Panc1 (cell line): ENCODE measurements at regions not wholly inside any gene's neighbourhood (a gene's known extent, or its start where the extent isn't known, plus 50 kb on each side); places are given as distances from the start of the nearest gene placed in this dataset.

Experiments used
- ATAC-seq: fragments of 200-7000 bp; cut with Tn5 transposase; 2 replicates; pipeline ENCODE4 v1.9.1; 2020; ENCODE audit warnings: mild to moderate bottlenecking, moderate library complexity
- BruUV-seq: library from RNA; stranded (reverse); fragments of 400-500 nt; replicated peaks from 2 replicates; lab custom pipeline; 2021; lab: Mats Ljungman, UMichigan
- CTCF ChIA-PET: fragments of 300-600 bp; sonication (Branson Sonifier 250); formaldehyde crosslinking; loops from one replicate; lab custom pipeline; 2022; ENCODE audit warnings: antibody characterized with exemption; lab: Charles Lee
- POLR2A ChIA-PET: fragments of 300-600 bp; sonication (Branson Sonifier 250); formaldehyde crosslinking; loops from one replicate; lab custom pipeline; 2022; ENCODE audit warnings: antibody characterized with exemption; lab: Charles Lee
- DNase-seq: peaks from one replicate; pipeline ENCODE4 v3.0.0-alpha.2; 2010; ENCODE audit warnings: low read depth, low spot score
- H3K27ac ChIP-seq: 2 replicates; pipeline ENCODE4 v1.5.1; 2011; ENCODE audit warnings: mild to moderate bottlenecking, low read length, inconsistent platforms
- H3K27me3 ChIP-seq: fragments of 200-500 bp; sonication (Bioruptor generic); 2 replicates; pipeline ENCODE4 v1.6.0; 2014; ENCODE audit warnings: low read length, inconsistent platforms; ENCODE audit not compliant: control insufficient read depth, insufficient read depth
- H3K36me3 ChIP-seq: fragments of 200-500 bp; sonication (Bioruptor generic); 2 replicates; pipeline ENCODE4 v1.5.1; 2014; ENCODE audit warnings: inconsistent platforms, mild to moderate bottlenecking, low read length, moderate library complexity; ENCODE audit not compliant: control insufficient read depth, insufficient read depth
- H3K4me1 ChIP-seq: 2 replicates; pipeline ENCODE4 v1.5.1; 2011; ENCODE audit warnings: inconsistent platforms, mild to moderate bottlenecking, low read length, moderate library complexity; ENCODE audit not compliant: control insufficient read depth, insufficient read depth
- H3K4me3 ChIP-seq, 2 experiments: 2 replicates each; pipeline ENCODE4 v1.5.1; 2011 to 2012; ENCODE audit warnings: low read depth in 2 of 2, low read length in 2 of 2, mild to moderate bottlenecking in 2 of 2, inconsistent platforms in 1 of 2, moderate library complexity in 1 of 2
- H3K9me3 ChIP-seq: fragments of 200-500 bp; sonication (Bioruptor generic); 2 replicates; pipeline ENCODE4 v1.5.1; 2014; ENCODE audit warnings: low read depth, mild to moderate bottlenecking, inconsistent platforms, low read length, moderate library complexity; ENCODE audit not compliant: control insufficient read depth, insufficient read depth
- POLR2AphosphoS5 ChIP-seq: IDR thresholded peaks from 2 replicates; pipeline ENCODE4 v1.6.1; 2012; ENCODE audit warnings: mild to moderate bottlenecking, low read depth, low read length, moderate library complexity
- REST ChIP-seq, 2 experiments: IDR thresholded peaks; 2 replicates each; pipeline ENCODE4 v1.6.1; 2011 to 2012; ENCODE audit warnings: low read depth in 2 of 2, control low read depth in 1 of 2, low read length in 1 of 2, mild to moderate bottlenecking in 1 of 2, moderate library complexity in 1 of 2; ENCODE audit not compliant: insufficient read depth in 1 of 2
- SIN3A ChIP-seq: IDR thresholded peaks from 2 replicates; pipeline ENCODE4 v1.6.1; 2012; ENCODE audit warnings: low read depth, mild to moderate bottlenecking, low read length, moderate library complexity, borderline replicate concordance; ENCODE audit not compliant: insufficient read depth
- TCF7L2 ChIP-seq: IDR thresholded peaks from 2 replicates; pipeline ENCODE4 v1.6.1; 2011; ENCODE audit warnings: mild to moderate bottlenecking, low read depth, low read length, inconsistent platforms
- in situ Hi-C: cut with HindIII; loops from 2 replicates; pipeline ENCODE4 v1.10.0; 2016; ENCODE audit warnings: low sequenced_read_pairs, low pct_unique_long_range_greater_than_20kb
- intact Hi-C: fragments of 100-400 bp; cut with micrococcal nuclease; formaldehyde crosslinking; loops from one replicate; pipeline ENCODE4 v1.10.0; 2022; ENCODE audit not compliant: unreplicated experiment
- TF ChIP-seq, protein P1 (sequence below): fragments of 450-650 bp; IDR thresholded peaks from 2 replicates; pipeline ENCODE4 v1.5.1; 2017; ENCODE audit warnings: mild to moderate bottlenecking

DNA sequence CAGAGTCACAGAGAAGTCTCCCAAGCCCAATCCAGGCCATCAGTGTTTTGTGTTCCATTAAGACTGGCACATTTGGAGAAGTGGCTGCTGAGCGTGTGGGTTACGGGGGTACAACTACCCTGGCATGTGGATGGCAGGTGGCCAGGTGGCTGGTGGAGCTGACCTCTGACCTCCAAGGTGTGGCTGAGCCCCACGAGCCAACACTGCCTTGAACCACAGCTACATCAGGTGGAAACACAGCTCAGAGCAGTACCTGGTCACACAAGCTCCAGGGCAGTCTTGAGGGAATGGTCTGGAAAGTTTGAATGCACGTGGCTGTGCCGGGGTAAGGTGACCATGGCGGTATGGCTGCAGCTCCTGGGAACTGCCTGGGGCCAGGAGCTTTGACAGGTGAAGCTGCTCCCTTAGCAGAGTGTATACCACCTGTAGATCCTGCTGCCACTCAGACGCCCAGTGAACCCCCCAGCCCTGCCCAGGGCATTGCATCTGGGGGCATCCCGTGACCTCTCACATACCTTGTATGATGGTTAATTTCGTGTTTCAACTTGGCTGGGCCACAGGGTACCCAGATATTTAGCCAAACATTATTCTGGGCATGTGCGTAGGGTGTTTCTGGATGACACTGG lies 207.9 kb downstream of the GADD45G start:
- CTCF ChIA-PET = no interaction called here
- no peaks in the 10 kb centered on the region for H3K9me3 ChIP-seq
- no peaks in the 10 kb centered on the region for H3K36me3 ChIP-seq
- TF ChIP-seq POLR2AphosphoS5 (no peak), REST (IDR thresholded peaks at IDR 0.05; ENCODE audit: insufficient read depth in 1 of 2, low read depth in 2 of 2, low read length in 1 of 2) (no peak), TCF7L2 (no peak), SIN3A (no peak)
- TF ChIP-seq, protein P1, sequence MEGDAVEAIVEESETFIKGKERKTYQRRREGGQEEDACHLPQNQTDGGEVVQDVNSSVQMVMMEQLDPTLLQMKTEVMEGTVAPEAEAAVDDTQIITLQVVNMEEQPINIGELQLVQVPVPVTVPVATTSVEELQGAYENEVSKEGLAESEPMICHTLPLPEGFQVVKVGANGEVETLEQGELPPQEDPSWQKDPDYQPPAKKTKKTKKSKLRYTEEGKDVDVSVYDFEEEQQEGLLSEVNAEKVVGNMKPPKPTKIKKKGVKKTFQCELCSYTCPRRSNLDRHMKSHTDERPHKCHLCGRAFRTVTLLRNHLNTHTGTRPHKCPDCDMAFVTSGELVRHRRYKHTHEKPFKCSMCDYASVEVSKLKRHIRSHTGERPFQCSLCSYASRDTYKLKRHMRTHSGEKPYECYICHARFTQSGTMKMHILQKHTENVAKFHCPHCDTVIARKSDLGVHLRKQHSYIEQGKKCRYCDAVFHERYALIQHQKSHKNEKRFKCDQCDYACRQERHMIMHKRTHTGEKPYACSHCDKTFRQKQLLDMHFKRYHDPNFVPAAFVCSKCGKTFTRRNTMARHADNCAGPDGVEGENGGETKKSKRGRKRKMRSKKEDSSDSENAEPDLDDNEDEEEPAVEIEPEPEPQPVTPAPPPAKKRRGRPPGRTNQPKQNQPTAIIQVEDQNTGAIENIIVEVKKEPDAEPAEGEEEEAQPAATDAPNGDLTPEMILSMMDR = no peak
- POLR2A ChIA-PET = no interaction called here
- intact Hi-C loops (no loop called here), in situ Hi-C loops (no loop called here)
- DNase-seq (no peak), ATAC-seq (no peak)
- no peaks in the 10 kb centered on the region for H3K4me1 ChIP-seq
- no TSS peak for BruUV-seq
- H3K27ac ChIP-seq = no peak overlapping the region
- H3K4me3 ChIP-seq = no peak overlapping the region
- H3K27me3 ChIP-seq = no peaks in the 10 kb centered on the region

- in situ Hi-C loops (no loop called here), intact Hi-C loops (no loop called here)
- Histone ChIP-seq H3K9me3 (no peaks in the 10 kb centered on the region), H3K4me1 (no peaks in the 10 kb centered on the region), H3K4me3 (no peak overlapping the region), H3K36me3 (no peaks in the 10 kb centered on the region), H3K27ac (no peak overlapping the region), H3K27me3 (no peaks in the 10 kb centered on the region)
- ATAC-seq (no peak), DNase-seq (no peak)
- no peak for TF ChIP-seq POLR2AphosphoS5
- TF ChIP-seq TCF7L2 = no peak
- TF ChIP-seq, protein P1 = no peak
- CTCF ChIA-PET = interaction anchor here (0.6 kb wide), 1 partner anchor 280 kb away, joined by 3 read pairs; no protein-coding TSS in a partner anchor
- POLR2A ChIA-PET = no interaction called here
- BruUV-seq = no TSS peak
These were observed 208.7 kb downstream of the GADD45G start for GRCh38 chr9:89813482-89813881.
